Progenitor cell of endocrine pancreas (in vitro differentiated cells): ENCODE measurements at regions not wholly inside any gene's neighbourhood (a gene's known extent, or its start where the extent isn't known, plus 50 kb on each side); places are given as distances from the start of the nearest gene placed in this dataset.

Experiments
- DNase-seq: peaks from one replicate; pipeline ENCODE4 v3.0.0; 2021; ENCODE audit warnings: low spot score; ENCODE audit not compliant: unreplicated experiment
- H3K27ac Mint-ChIP-seq: 2 replicates; pipeline ENCODE4 v1.8.0; 2021; ENCODE audit warnings: mild to moderate bottlenecking, moderate library complexity, mixed read lengths
- H3K27me3 Mint-ChIP-seq: 2 replicates; pipeline ENCODE4 v1.8.0; 2021; ENCODE audit warnings: mixed read lengths
- H3K36me3 Mint-ChIP-seq: 2 replicates; pipeline ENCODE4 v1.8.0; 2022; ENCODE audit warnings: mixed read lengths; ENCODE audit not compliant: insufficient read depth
- H3K4me1 Mint-ChIP-seq: 2 replicates; pipeline ENCODE4 v1.8.0; 2021; ENCODE audit warnings: low read depth, mixed read lengths
- H3K4me3 Mint-ChIP-seq: 2 replicates; pipeline ENCODE4 v1.8.0; 2021; ENCODE audit warnings: low read depth, mild to moderate bottlenecking, moderate library complexity, mixed read lengths
- H3K9me3 Mint-ChIP-seq: 2 replicates; pipeline ENCODE4 v1.8.0; 2021; ENCODE audit warnings: low read depth, mixed read lengths
- TF ChIP-seq, protein P1 (sequence below): fragments of 200-600 bp; sonication (generic); IDR thresholded peaks from one replicate; pipeline ENCODE4 v1.5.0; 2021; ENCODE audit warnings: antibody characterized with exemption, mild to moderate bottlenecking; ENCODE audit not compliant: unreplicated experiment

DNA sequence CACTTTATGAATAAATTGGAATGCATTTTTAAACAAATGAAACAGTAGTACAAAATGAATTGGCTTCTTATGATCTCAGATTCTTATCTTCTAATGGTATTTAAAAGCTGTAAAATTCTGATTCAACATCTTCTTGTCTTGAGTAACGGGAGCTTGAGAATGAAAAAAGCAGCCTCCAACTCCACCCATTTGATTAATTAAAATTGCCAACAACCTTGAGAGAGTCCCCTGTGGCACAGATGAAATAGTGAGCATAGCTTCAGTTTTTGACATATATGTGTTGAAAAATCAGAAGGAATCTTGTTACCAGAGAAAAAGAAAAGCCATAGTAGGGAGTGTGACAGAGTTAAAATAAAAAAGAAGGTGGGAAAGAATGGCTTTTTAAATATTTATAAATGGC, 1426.1 kb upstream of the CDH8 start:
- no peaks in the 10 kb centered on the region for H3K27me3 Mint-ChIP-seq
- no peaks in the 10 kb centered on the region for H3K9me3 Mint-ChIP-seq
- no peak for DNase-seq
- H3K4me1 Mint-ChIP-seq: peaks cover 8% of the 10 kb centered on the region
- H3K36me3 Mint-ChIP-seq: no peaks in the 10 kb centered on the region
- H3K27ac Mint-ChIP-seq: no peak overlapping the region
- TF ChIP-seq, protein P1, sequence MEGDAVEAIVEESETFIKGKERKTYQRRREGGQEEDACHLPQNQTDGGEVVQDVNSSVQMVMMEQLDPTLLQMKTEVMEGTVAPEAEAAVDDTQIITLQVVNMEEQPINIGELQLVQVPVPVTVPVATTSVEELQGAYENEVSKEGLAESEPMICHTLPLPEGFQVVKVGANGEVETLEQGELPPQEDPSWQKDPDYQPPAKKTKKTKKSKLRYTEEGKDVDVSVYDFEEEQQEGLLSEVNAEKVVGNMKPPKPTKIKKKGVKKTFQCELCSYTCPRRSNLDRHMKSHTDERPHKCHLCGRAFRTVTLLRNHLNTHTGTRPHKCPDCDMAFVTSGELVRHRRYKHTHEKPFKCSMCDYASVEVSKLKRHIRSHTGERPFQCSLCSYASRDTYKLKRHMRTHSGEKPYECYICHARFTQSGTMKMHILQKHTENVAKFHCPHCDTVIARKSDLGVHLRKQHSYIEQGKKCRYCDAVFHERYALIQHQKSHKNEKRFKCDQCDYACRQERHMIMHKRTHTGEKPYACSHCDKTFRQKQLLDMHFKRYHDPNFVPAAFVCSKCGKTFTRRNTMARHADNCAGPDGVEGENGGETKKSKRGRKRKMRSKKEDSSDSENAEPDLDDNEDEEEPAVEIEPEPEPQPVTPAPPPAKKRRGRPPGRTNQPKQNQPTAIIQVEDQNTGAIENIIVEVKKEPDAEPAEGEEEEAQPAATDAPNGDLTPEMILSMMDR: no peak
- H3K4me3 Mint-ChIP-seq: no peak overlapping the region

DNA sequence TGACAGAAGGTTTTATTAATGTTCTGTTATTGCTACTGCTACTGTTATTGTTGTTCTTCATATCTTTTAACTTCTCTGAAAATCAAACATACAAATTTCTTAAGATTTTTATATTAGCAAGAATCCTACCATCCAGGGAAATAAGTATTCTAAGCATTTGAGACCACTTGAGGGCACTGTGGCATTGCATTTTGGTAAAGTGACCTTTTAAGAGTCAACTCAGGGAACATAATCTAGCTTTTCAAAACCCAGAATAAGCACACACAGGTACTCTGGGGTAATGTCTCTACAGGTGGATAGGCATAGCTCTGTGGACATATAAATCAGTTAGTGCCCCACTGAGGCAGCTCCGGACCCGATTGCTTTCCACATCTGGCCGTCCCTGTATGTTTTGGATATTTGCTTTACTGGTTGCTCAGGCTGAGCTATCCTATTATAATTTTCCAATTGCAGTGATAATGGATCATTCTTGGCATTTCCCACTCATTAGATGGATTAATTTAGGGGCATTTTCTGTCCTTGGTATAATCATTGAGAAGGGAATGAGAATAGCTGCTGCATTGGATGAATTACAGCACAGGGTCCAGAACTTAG, 1425.1 kb upstream of the CDH8 start:
- no peaks in the 10 kb centered on the region for H3K27me3 Mint-ChIP-seq
- H3K36me3 Mint-ChIP-seq: no peaks in the 10 kb centered on the region
- DNase-seq: peak; percentile 12
- H3K27ac Mint-ChIP-seq: no peak overlapping the region
- peaks cover 8% of the 10 kb centered on the region for H3K4me1 Mint-ChIP-seq
- TF ChIP-seq, protein P1: peak; percentile 75
- H3K9me3 Mint-ChIP-seq: no peaks in the 10 kb centered on the region
- no peak overlapping the region for H3K4me3 Mint-ChIP-seq

DNA sequence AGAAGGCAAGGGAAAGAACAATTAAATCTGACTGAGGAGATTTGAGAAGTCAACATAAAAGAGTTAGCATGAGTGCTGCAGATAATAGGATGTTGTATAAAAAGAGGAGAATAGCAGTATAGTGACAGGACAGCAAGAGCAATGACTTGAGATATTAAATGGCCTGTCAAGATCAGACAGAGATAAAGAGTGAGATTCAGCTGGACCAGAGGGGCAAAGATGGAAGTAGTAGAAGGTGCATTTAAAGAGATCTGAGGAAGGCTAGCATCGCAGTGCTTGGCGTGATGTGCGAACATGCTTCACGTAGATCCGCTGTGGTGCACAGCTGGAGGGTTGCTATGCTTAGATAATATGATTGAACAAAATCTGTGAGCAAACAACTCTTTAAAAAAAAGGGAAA, 1422.6 kb upstream of the CDH8 start:
- Mint-ChIP-seq H3K4me1 (peaks cover 10% of the 10 kb centered on the region), H3K9me3 (no peaks in the 10 kb centered on the region), H3K27ac (no peak overlapping the region), H3K36me3 (no peaks in the 10 kb centered on the region), H3K27me3 (no peaks in the 10 kb centered on the region), H3K4me3 (no peak overlapping the region)
- TF ChIP-seq, protein P1: no peak
- no peak for DNase-seq

DNA sequence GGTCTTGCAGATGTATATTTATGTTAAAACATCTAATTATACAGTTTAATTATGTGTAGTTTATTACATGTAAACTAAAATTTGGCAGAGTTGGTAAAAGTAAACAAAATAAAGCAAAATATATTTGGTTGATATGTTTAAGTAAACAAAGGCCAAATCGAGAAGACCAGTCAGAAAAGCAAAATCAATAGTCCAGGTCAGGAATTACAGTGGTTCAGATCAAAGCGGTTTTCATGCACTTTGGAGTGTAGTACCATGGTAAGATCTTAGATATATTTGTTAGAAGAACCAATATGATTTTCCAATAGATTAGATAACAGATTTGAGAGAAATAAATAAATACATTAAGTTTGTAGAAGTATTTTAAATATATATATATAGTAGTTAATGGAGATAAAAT, 1421.6 kb upstream of the CDH8 start:
- TF ChIP-seq, protein P1: no peak
- Mint-ChIP-seq H3K27me3 (no peaks in the 10 kb centered on the region), H3K4me3 (no peak overlapping the region), H3K36me3 (no peaks in the 10 kb centered on the region), H3K9me3 (no peaks in the 10 kb centered on the region), H3K4me1 (peaks cover 14% of the 10 kb centered on the region), H3K27ac (no peak overlapping the region)
- DNase-seq: no peak

DNA sequence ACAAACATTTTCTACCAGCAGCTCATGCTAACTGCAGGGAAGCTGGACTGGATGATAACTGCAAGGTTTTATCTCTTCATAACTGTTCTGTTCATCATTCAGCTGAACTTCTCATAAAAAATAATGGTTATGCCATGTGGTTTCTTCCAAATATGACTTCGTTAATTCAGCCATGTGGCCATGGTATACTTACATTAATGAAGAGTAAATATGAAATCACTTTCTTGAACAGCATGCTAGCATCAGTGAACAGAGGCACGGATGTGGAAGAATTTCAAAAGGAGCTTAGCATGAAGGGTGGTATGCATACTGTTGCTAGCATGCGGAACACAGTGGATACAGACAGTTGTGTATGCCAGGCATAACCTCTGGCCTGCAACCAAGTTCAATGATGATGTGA, 1417.0 kb upstream of the CDH8 start:
- Mint-ChIP-seq H3K9me3 (no peaks in the 10 kb centered on the region), H3K27me3 (no peaks in the 10 kb centered on the region), H3K36me3 (no peaks in the 10 kb centered on the region), H3K4me1 (peaks cover 21% of the 10 kb centered on the region), H3K27ac (no peak overlapping the region), H3K4me3 (no peak overlapping the region)
- TF ChIP-seq, protein P1: no peak
- no peak for DNase-seq
